Fibroblast of skin of left quadriceps (primary cell): ENCODE measurements at regions not wholly inside any gene's neighbourhood (a gene's known extent, or its start where the extent isn't known, plus 50 kb on each side); places are given as distances from the start of the nearest gene placed in this dataset.
"Not testable (repeated sequence)": the region's sequence is repeated elsewhere in the genome, so short reads cannot be mapped to it uniquely, and the experiment has no call there.

Experiments used
- DNase-seq, 2 experiments: peaks; one replicate each; pipeline ENCODE4 v3.0.0-alpha.2; 2013; ENCODE audit warnings: low read depth in 2 of 2

DNA sequence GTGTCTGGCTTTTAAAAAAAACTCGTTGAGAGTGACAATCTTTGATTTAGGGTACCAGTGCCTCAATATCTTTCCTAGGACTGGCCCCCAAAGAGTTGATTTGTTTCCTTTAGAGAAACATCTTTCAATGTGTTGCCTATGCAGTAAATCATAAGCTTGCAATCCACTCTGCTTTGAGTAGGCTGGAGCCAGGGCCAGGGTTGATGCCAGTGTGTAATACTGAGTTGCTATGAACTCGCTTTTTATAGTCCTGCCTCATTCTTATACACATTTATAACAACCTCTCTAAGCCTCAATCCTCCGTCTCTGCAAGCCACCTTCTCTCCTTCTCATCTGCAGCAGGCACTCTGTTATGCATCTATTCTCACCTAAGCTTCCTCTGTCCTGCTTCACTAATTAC lies 674.9 kb upstream of the POM121L12 start:
- DNase-seq, result no peak

DNA sequence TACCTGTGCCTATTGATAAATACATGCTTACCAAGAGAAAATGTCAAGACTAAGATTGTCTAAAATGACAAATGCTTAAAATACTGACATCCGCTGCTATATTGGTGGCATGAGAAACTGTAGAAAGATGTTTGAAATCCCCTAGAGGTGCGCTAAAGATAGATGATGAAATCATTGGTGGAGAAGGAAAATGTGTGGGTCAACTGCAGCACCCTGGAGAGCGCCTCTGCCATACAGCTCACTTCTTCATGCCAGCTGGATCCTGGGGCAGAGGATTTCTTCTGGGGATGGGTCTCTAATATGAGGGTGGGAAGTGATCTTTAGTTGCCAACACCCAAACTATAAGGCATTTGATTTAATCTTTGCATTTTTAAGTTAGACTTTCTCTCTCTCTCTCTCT lies 680.4 kb upstream of the POM121L12 start:
- no peak for DNase-seq

- DNase-seq, result no peak
Measured at GRCh38 chr7:52352013-52352981, 683.1 kb upstream of the POM121L12 start.

DNA sequence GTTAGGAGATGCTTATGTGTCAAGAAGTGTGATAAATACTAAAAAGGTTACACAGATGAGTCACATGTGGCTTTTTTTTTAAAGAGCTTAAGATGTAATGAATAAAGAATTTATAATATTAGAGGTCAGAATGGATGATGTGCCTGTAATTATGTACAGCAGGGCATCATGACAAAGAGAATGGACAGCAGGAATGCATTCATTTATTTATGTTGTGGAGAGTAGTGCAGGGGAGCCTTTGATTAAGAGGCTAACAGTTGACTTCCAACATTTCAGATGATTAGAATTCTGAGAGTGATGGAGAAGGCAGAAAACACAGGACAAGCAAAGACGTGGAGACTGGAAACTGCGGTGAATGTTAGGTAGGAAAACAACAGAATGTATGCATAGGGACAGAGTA lies 691.4 kb upstream of the POM121L12 start:
- DNase-seq, result no peak

DNA sequence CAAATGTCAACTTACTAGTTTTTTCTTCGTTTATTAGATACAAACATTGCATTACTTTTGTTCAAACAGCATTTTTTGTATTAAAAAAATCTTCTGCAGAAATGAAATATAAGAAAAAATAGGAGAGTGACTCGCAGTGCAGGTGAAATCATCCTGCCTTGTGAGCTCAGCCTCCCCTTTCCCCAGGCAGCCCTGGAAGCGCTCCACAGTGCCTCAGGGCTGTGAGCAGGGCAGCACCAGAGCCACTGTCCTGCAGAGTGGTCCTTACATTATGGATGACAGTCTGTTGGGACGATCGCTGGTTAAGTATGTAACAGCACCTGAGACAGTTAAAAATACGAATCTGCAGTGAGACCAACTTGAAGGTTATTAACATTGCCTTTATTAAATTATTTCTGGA lies 695.4 kb upstream of the POM121L12 start:
- DNase-seq, result no peak

- DNase-seq, result not testable (repeated sequence)
Measured at GRCh38 chr7:52328328-52328727, 707.1 kb upstream of the POM121L12 start.

DNA sequence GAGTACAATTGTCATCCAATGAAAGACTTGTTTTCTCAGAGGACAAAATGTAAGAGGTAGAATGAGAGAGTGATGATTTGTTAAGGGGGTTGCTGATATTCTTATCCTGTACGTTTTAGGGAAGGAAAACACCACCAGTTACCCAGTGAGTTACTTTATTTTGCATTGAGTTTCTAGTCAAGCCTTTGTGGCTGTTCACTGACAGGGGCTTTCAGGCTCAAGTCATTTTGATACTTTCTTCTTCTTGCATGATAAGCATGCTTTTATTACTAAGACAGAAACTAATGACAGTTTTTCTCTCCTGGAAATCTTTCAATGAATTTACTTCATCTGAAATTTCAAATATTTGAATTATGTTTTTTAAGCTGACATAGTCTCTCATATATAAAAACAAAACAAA lies 710.2 kb upstream of the POM121L12 start:
- no peak for DNase-seq

- DNase-seq, result no peak
Measured at GRCh38 chr7:52323202-52323746, 712.2 kb upstream of the POM121L12 start.

DNA sequence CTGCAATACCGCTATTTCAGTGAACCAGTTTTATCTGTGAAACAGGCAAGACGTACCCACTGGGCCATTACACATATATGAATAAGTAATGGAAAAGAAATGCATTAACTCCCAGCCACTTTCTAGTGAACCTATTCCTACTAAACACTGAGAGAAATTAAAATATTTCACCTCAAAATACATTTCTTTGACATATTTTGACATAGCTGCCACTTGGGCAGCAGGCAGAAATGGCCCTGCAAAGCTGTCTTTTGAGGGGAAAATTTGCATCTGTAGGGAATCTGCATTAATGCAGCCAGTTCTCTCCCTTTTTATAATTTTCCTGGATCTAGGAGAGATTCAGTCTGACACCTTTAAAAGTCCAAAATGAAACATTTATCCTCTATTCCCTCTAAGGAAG lies 714.8 kb upstream of the POM121L12 start:
- DNase-seq, result no peak

DNA sequence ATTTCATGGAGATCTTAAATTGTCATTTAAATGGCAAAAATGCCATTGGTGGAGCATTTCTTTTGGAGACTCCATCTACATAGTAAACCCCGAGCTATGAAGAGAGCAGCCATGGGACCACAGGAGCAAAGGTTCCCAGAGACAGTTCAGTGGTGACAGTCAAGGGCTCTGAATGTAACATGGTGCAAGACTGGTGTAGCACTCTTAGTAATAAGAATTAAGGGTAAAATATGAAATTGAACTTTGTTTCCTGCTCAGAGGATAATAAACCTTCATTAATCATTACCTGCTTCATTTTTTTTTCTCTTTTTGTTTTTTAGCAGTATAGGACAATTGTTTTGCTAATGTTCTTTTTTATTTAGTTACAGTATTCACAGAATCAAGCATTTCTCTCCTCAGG lies 717.5 kb upstream of the POM121L12 start:
- no peak for DNase-seq

GRCh38 chr7:52311886-52312285 lies 723.5 kb upstream of the POM121L12 start:
- no peak for DNase-seq

- DNase-seq, result no peak
Measured at GRCh38 chr7:52309631-52310030, 725.8 kb upstream of the POM121L12 start.

DNA sequence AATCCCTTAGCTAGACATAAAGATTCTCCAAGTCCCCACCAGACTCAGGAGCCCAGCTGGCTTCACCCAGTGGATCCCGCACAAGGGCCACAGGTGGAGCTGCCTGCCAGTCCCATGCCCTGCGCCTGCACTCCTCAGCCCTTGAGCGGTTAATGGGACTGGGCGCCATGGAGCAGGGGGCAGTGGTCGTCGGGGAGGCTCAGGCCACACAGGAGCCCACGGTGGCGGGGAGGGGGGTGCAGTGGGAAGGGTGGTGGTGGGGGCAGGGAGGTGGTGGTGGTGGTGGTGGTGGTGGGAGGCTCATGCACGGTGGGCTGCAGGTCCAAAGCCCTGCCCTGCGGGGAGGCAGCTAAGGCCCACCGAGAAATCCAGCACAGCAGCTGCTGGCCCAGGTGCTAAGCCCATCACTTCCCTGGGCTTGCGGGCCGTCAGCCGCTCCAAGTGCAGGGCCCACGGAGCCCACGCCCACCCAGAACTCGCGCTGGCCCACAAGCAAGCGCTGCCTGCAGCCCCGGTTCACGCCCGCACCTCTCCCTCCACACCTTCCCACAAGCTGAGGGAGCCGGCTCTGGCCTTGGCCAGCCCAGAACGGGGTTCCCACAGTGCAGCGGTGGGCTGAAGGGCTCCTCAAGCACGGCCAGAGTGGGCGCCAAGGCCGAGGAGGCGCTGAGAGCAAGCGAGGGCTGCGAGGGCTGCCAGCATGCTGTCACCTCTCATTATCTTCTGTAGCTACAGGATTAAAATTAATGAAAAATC lies 732.5 kb upstream of the POM121L12 start:
- no peak for DNase-seq

GRCh38 chr7:52297128-52297527 lies 738.3 kb upstream of the POM121L12 start:
- no peak for DNase-seq

DNA sequence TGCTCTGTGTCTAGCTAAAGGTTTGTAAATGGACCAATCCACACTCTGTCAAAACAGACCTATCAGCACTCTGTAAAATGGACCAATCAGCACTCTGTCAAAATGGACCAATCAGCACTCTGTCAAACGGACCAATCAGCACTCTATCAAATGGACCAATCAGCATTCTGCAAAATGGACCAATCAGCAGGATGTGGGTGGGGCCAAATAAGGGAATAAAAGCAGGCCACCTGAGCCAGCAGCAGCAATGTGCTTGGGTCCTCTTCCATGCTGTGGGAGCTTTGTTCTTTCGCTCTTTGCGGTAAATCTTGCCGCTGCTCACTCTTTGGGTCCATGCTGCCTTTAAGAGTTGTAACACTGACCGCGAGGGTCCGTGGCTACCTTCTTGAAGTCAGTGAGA lies 740.5 kb upstream of the POM121L12 start:
- DNase-seq, result no peak

DNA sequence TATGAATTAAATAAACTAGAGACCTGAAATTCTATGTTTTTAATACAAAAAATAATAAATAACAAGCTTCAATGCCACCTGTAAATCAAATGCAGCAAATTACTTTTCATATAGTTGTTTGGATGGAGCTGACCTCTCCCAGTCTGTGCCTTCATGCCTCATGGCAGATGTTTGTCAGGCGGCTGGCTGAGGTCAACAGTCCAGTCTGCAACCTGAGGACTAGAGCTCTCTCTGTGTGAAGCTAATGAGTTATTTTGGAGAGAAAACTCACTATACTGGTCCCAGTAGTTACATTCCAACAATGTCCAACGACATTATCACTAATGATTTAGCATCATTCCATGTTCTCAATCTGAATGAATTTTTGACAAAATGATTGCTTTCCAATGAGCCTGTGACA lies 746.2 kb upstream of the POM121L12 start:
- DNase-seq, result no peak

- no peak for DNase-seq
Measured at GRCh38 chr7:52287698-52288097, 747.7 kb upstream of the POM121L12 start.

DNA sequence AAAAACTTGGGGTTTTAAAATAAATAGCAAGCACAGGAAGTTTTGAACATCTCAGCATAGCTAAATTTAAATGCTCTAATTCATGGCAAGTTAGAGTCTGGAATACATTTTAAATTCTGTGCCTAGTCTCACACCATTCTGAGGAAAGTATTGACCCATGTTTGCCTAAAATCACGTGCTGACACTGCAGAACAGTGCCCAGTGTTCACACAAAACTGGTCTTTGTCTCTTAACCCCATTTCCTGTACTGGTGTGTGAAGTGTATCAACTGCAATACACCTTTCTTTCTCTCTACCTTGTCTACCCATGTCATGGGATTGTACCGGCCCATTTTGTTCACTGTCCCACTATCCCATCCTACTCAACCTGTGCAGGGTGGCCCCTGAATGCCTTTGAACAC lies 749.7 kb upstream of the POM121L12 start:
- DNase-seq, result no peak

GRCh38 chr7:52283335-52283734 lies 752.1 kb upstream of the POM121L12 start:
- no peak for DNase-seq

- DNase-seq, result no peak
Measured at GRCh38 chr7:52273685-52274610, 761.5 kb upstream of the POM121L12 start.

DNA sequence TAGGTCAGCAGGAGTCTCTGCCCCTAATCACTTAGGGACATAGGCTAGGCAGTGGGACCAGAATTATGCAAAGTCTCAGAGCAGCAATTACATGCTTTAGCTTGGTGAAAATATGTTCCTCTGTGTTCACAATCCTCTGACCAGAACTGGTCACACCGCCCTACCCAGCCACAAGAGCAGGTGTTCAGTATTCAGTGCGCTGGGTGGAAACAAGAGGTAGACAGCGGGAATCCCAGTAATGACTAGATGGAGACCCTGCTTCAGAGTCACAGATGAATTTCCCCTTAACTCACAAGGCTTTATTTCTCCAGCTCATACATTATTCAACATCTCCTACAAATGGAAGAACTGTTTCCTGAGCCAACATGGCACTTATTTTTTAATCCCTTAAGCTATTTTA lies 763.7 kb upstream of the POM121L12 start:
- no peak for DNase-seq

- DNase-seq, result no peak
Measured at GRCh38 chr7:52270301-52270700, 765.1 kb upstream of the POM121L12 start.
